CD8-positive, alpha-beta memory T cell (primary cell): ENCODE measurements at regions not wholly inside any gene's neighbourhood (a gene's known extent, or its start where the extent isn't known, plus 50 kb on each side); places are given as distances from the start of the nearest gene placed in this dataset.
"Not testable (repeated sequence)": the region's sequence is repeated elsewhere in the genome, so short reads cannot be mapped to it uniquely, and the experiment has no call there.

Source experiments
- CTCF ChIA-PET: fragments of 350-600 bp; sonication (Branson Sonifier 250); formaldehyde crosslinking; loops from one replicate; lab custom pipeline; 2021; ENCODE audit warnings: antibody characterized with exemption; lab: Charles Lee
- POLR2A ChIA-PET: fragments of 350-600 bp; sonication (Branson Sonifier 250); formaldehyde crosslinking; loops from one replicate; lab custom pipeline; 2021; ENCODE audit warnings: antibody characterized with exemption; lab: Charles Lee
- DNase-seq, 5 donors: peaks; one replicate each; pipeline versions ENCODE4 v3.0.0 to v3.0.0-alpha.2; 2020 to 2022; ENCODE audit warnings: mixed read lengths in 1 of 5
- H3K27ac ChIP-seq: one replicate; pipeline ENCODE4 v1.7.0; 2013; ENCODE audit warnings: low read depth, mild to moderate bottlenecking, low read length, moderate library complexity
- H3K27me3 ChIP-seq: 2 replicates; pipeline ENCODE4 v1.7.0; 2013; ENCODE audit warnings: low read length, mild to moderate bottlenecking; ENCODE audit not compliant: insufficient read depth, poor library complexity, severe bottlenecking
- H3K36me3 ChIP-seq: 2 replicates; pipeline ENCODE4 v1.7.0; 2013; ENCODE audit warnings: mild to moderate bottlenecking, low read length, moderate library complexity; ENCODE audit not compliant: insufficient read depth
- H3K4me1 ChIP-seq: 2 replicates; pipeline ENCODE4 v1.7.0; 2013; ENCODE audit warnings: mild to moderate bottlenecking, low read length, moderate library complexity; ENCODE audit not compliant: insufficient read depth
- H3K4me3 ChIP-seq: 2 replicates; pipeline ENCODE4 v1.7.0; 2013; ENCODE audit warnings: mild to moderate bottlenecking, low read length
- H3K9me3 ChIP-seq: 2 replicates; pipeline ENCODE4 v1.7.0; 2013; ENCODE audit warnings: mild to moderate bottlenecking, low read length
- H3K27ac Mint-ChIP-seq, 8 donors: one replicate each; pipeline ENCODE4 v1.8.0; 2020 to 2021; ENCODE audit warnings: mixed read lengths in 8 of 8, mild to moderate bottlenecking in 6 of 8, inconsistent platforms in 3 of 8, moderate library complexity in 3 of 8
- H3K27me3 Mint-ChIP-seq, 2 donors: one replicate each; pipeline ENCODE4 v1.8.0; 2020 to 2021; ENCODE audit warnings: mixed read lengths in 2 of 2, mild to moderate bottlenecking in 1 of 2, moderate library complexity in 1 of 2
- H3K36me3 Mint-ChIP-seq, 3 donors: one replicate each; pipeline ENCODE4 v1.8.0; 2020 to 2021; ENCODE audit warnings: mixed read lengths in 3 of 3, inconsistent platforms in 1 of 3, mild to moderate bottlenecking in 1 of 3
- H3K4me1 Mint-ChIP-seq, 3 donors: one replicate each; pipeline ENCODE4 v1.8.0; 2020 to 2021; ENCODE audit warnings: mixed read lengths in 3 of 3, inconsistent platforms in 1 of 3, mild to moderate bottlenecking in 1 of 3
- H3K4me3 Mint-ChIP-seq, 7 donors: one replicate each; pipeline ENCODE4 v1.8.0; 2020 to 2021; ENCODE audit warnings: mixed read lengths in 7 of 7, mild to moderate bottlenecking in 6 of 7, moderate library complexity in 4 of 7, inconsistent platforms in 2 of 7
- H3K9me3 Mint-ChIP-seq, 5 donors: one replicate each; pipeline ENCODE4 v1.8.0; 2020 to 2022; ENCODE audit warnings: mixed read lengths in 5 of 5, mild to moderate bottlenecking in 3 of 5, moderate library complexity in 2 of 5, inconsistent platforms in 1 of 5

GRCh38 chr13:89380101-89380500 lies 1708.9 kb downstream of the SLITRK5 start:
- no peaks in the 10 kb centered on the region for H3K27me3 ChIP-seq
- H3K4me3 ChIP-seq, result no peak overlapping the region
- Mint-ChIP-seq H3K36me3 (no peaks in the 10 kb centered on the region), H3K4me3 (no peak overlapping the region), H3K9me3 (peaks cover 2 to 31% (median 21%) of the 10 kb centered on the region in 5 donors), H3K27me3 (no peaks in the 10 kb centered on the region), H3K4me1 (no peaks in the 10 kb centered on the region), H3K27ac (no peak overlapping the region)
- H3K9me3 ChIP-seq, result no peaks in the 10 kb centered on the region
- CTCF ChIA-PET, result no interaction called here
- no peaks in the 10 kb centered on the region for H3K36me3 ChIP-seq
- H3K27ac ChIP-seq, result no peak overlapping the region
- POLR2A ChIA-PET, result no interaction called here
- DNase-seq, result no peak
- H3K4me1 ChIP-seq, result no peaks in the 10 kb centered on the region

- POLR2A ChIA-PET, result no interaction called here
- H3K4me1 Mint-ChIP-seq, result no peaks in the 10 kb centered on the region
- no peak overlapping the region for H3K4me3 Mint-ChIP-seq
- Histone ChIP-seq H3K9me3 (no peaks in the 10 kb centered on the region), H3K4me1 (no peaks in the 10 kb centered on the region), H3K36me3 (no peaks in the 10 kb centered on the region), H3K27ac (no peak overlapping the region), H3K27me3 (no peaks in the 10 kb centered on the region), H3K4me3 (no peak overlapping the region)
- DNase-seq, result no peak
- H3K36me3 Mint-ChIP-seq, result no peaks in the 10 kb centered on the region
- CTCF ChIA-PET, result no interaction called here
- no peak overlapping the region for H3K27ac Mint-ChIP-seq
- H3K27me3 Mint-ChIP-seq, result no peaks in the 10 kb centered on the region
- peaks cover 10 to 41% (median 25%) of the 10 kb centered on the region in 5 donors for H3K9me3 Mint-ChIP-seq
These were observed 1711.8 kb downstream of the SLITRK5 start for GRCh38 chr13:89382981-89383380.

DNA sequence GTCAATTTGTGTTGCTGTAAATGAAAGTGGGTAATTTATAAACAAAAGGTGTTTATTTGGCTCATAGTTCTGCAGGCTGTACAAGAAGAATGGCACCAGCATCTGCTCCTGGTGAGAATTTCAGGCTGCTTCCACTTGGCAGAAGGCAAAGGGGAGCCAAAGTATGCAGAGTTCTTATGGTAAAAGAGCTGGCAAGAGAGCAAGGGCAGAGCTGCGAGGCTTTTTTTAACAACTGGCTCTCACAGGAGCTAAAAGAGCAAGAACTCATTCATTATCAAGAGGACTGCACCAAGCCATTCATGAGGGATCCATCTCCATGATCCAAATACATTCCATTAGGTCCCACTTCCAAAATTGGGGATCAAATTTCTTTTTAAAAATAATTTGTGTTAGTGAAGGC lies 1712.7 kb downstream of the SLITRK5 start:
- no peak overlapping the region for H3K27ac Mint-ChIP-seq
- no peaks in the 10 kb centered on the region for H3K4me1 Mint-ChIP-seq
- H3K4me3 Mint-ChIP-seq, result no peak overlapping the region
- H3K27ac ChIP-seq, result no peak overlapping the region
- H3K27me3 ChIP-seq, result no peaks in the 10 kb centered on the region
- H3K36me3 Mint-ChIP-seq, result no peaks in the 10 kb centered on the region
- no peak for DNase-seq
- CTCF ChIA-PET, result no interaction called here
- peaks cover 10 to 35% (median 21%) of the 10 kb centered on the region in 5 donors for H3K9me3 Mint-ChIP-seq
- H3K36me3 ChIP-seq, result no peaks in the 10 kb centered on the region
- POLR2A ChIA-PET, result no interaction called here
- H3K9me3 ChIP-seq, result no peaks in the 10 kb centered on the region
- no peak overlapping the region for H3K4me3 ChIP-seq
- H3K27me3 Mint-ChIP-seq, result no peaks in the 10 kb centered on the region
- no peaks in the 10 kb centered on the region for H3K4me1 ChIP-seq

- no peaks in the 10 kb centered on the region for H3K27me3 Mint-ChIP-seq
- ChIA-PET CTCF (no interaction called here), POLR2A (no interaction called here)
- H3K9me3 Mint-ChIP-seq, result peaks cover 0 to 20% (median 7%) of the 10 kb centered on the region in 5 donors
- Histone ChIP-seq H3K27ac (no peak overlapping the region), H3K9me3 (no peaks in the 10 kb centered on the region), H3K36me3 (no peaks in the 10 kb centered on the region), H3K27me3 (no peaks in the 10 kb centered on the region), H3K4me3 (no peak overlapping the region), H3K4me1 (no peaks in the 10 kb centered on the region)
- no peaks in the 10 kb centered on the region for H3K4me1 Mint-ChIP-seq
- H3K4me3 Mint-ChIP-seq, result no peak overlapping the region
- DNase-seq, result no peak
- no peaks in the 10 kb centered on the region for H3K36me3 Mint-ChIP-seq
- H3K27ac Mint-ChIP-seq, result no peak overlapping the region
These were observed 1722.7 kb downstream of the SLITRK5 start for GRCh38 chr13:89393758-89394304.

GRCh38 chr13:89401264-89401675 lies 1730.1 kb downstream of the SLITRK5 start:
- H3K9me3 Mint-ChIP-seq, result peaks cover 2 to 21% (median 8%) of the 10 kb centered on the region in 5 donors
- ChIA-PET CTCF (no interaction called here), POLR2A (no interaction called here)
- H3K36me3 ChIP-seq, result no peaks in the 10 kb centered on the region
- H3K4me1 Mint-ChIP-seq, result no peaks in the 10 kb centered on the region
- no peaks in the 10 kb centered on the region for H3K36me3 Mint-ChIP-seq
- H3K9me3 ChIP-seq, result no peaks in the 10 kb centered on the region
- H3K27ac ChIP-seq, result no peak overlapping the region
- H3K27me3 Mint-ChIP-seq, result no peaks in the 10 kb centered on the region
- H3K4me1 ChIP-seq, result no peaks in the 10 kb centered on the region
- no peaks in the 10 kb centered on the region for H3K27me3 ChIP-seq
- H3K27ac Mint-ChIP-seq, result no peak overlapping the region
- H3K4me3 Mint-ChIP-seq, result no peak overlapping the region
- no peak overlapping the region for H3K4me3 ChIP-seq
- no peak for DNase-seq

DNA sequence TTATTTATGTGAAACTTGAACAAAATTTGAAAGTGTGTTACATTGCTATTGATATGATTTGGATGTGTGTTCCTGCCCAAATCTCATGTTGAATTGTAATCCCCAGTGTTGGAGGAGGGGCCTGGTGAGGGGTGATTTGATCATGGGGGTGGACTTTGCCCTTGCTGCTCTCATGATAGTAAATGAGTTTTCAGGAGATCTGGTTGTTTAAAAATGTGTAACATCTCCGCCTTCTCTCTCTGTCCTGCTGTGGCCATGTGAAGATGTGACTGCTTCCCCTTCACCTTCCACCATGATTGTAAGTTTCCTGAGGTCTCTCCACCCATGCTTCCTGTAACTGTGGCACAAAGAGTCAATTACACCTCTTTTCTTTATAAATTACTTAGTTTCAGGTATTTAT lies 1731.0 kb downstream of the SLITRK5 start:
- Histone ChIP-seq H3K4me3 (no peak overlapping the region), H3K36me3 (no peaks in the 10 kb centered on the region), H3K4me1 (no peaks in the 10 kb centered on the region), H3K27me3 (no peaks in the 10 kb centered on the region), H3K27ac (no peak overlapping the region), H3K9me3 (no peaks in the 10 kb centered on the region)
- POLR2A ChIA-PET, result no interaction called here
- peaks cover 2 to 21% (median 5%) of the 10 kb centered on the region in 5 donors for H3K9me3 Mint-ChIP-seq
- no peak overlapping the region for H3K27ac Mint-ChIP-seq
- no peaks in the 10 kb centered on the region for H3K27me3 Mint-ChIP-seq
- no peak for DNase-seq
- no peaks in the 10 kb centered on the region for H3K4me1 Mint-ChIP-seq
- CTCF ChIA-PET, result no interaction called here
- no peaks in the 10 kb centered on the region for H3K36me3 Mint-ChIP-seq
- H3K4me3 Mint-ChIP-seq, result no peak overlapping the region

DNA sequence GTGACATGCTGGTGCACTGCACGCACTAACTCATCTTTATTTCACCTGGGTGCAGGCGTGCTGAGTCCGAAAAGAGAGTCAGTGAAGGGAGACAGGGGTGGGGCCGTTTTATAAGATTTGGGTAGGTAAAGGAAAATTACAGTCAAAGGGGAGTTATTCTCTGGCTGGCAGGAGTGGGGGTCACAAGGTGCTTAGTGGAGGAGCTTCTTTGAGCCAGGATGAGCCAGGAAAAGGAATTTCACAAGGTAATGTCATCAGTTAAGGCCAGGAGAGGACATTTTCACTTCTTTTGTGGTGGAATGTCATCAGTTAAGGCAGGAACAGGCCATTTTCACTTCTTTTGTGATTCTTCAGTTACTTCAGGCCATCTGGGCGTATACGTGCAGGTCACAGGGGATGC lies 1734.9 kb downstream of the SLITRK5 start:
- H3K27me3 Mint-ChIP-seq, H3K4me3 ChIP-seq, H3K27ac Mint-ChIP-seq, H3K27ac ChIP-seq, H3K36me3 Mint-ChIP-seq, H3K4me1 ChIP-seq, H3K9me3 ChIP-seq, H3K4me3 Mint-ChIP-seq, H3K27me3 ChIP-seq, CTCF ChIA-PET, H3K4me1 Mint-ChIP-seq, POLR2A ChIA-PET, DNase-seq, H3K36me3 ChIP-seq: not testable (repeated sequence)
- H3K9me3 Mint-ChIP-seq, result peaks cover 0 to 22% (median 6%) of the 10 kb centered on the region in 5 donors

GRCh38 chr13:89407357-89407756 lies 1736.2 kb downstream of the SLITRK5 start:
- no peak for DNase-seq
- Mint-ChIP-seq H3K4me3 (no peak overlapping the region), H3K27me3 (no peaks in the 10 kb centered on the region), H3K27ac (no peak overlapping the region), H3K4me1 (no peaks in the 10 kb centered on the region), H3K9me3 (peaks cover 0 to 18% (median 6%) of the 10 kb centered on the region in 5 donors), H3K36me3 (no peaks in the 10 kb centered on the region)
- Histone ChIP-seq H3K36me3 (no peaks in the 10 kb centered on the region), H3K4me3 (no peak overlapping the region), H3K4me1 (no peaks in the 10 kb centered on the region), H3K9me3 (no peaks in the 10 kb centered on the region), H3K27me3 (no peaks in the 10 kb centered on the region), H3K27ac (no peak overlapping the region)
- CTCF ChIA-PET, result no interaction called here
- POLR2A ChIA-PET, result no interaction called here

DNA sequence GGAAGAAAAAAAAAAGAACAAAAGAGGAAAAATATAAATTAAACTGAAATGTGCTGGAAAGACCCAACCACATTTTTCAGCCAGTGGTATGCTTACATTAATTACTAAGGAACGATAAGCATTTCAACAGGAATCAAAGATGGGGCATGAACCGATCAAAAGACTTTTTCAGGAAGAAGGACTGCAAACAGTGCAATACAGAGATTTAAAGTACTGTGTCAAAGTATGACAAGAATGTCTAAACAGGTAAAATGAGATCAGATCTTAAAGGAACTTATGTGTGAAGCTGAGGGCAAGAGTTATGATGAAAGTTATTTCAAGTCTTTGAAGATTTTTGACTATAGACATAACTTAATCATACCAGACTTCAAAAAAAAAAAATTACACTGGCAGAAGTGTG lies 1761.8 kb downstream of the SLITRK5 start:
- POLR2A ChIA-PET, result no interaction called here
- Mint-ChIP-seq H3K36me3 (no peaks in the 10 kb centered on the region), H3K4me1 (no peaks in the 10 kb centered on the region), H3K27ac (no peak overlapping the region), H3K27me3 (no peaks in the 10 kb centered on the region), H3K4me3 (no peak overlapping the region), H3K9me3 (peaks cover 2 to 24% (median 20%) of the 10 kb centered on the region in 5 donors)
- no peaks in the 10 kb centered on the region for H3K9me3 ChIP-seq
- no peak for DNase-seq
- H3K36me3 ChIP-seq, result no peaks in the 10 kb centered on the region
- no peaks in the 10 kb centered on the region for H3K4me1 ChIP-seq
- no peaks in the 10 kb centered on the region for H3K27me3 ChIP-seq
- H3K4me3 ChIP-seq, result no peak overlapping the region
- no peak overlapping the region for H3K27ac ChIP-seq
- CTCF ChIA-PET, result no interaction called here
